COLO829 (cell line): ENCODE measurements at regions not wholly inside any gene's neighbourhood (a gene's known extent, or its start where the extent isn't known, plus 50 kb on each side); places are given as distances from the start of the nearest gene placed in this dataset.
A peak's percentile ranks its signal among the peaks of the same experiment; 100 is the strongest.

Experiments used
- DNase-seq: peaks from one replicate; pipeline ENCODE4 v3.0.0; 2012; ENCODE audit warnings: low spot score

DNA sequence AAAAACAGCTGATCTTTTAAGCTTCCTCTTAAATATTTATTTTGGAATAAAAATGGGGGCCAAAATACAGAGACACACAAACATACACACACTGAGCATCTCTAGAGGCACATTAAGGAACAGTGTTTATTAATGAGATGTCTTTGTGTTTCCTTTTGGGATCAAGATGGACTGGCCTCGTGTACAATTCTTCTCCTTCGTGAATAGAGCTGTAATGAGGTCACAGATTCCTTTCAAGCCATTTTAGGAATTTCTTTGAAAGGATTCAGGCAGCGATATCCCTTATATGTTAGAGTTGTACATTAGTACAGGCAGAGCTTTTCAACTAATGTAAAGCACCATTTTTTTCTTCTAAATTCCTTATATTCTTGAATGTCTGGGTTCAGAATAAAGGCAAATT, 295.7 kb downstream of the CHRM3 start:
- no peak for DNase-seq

DNA sequence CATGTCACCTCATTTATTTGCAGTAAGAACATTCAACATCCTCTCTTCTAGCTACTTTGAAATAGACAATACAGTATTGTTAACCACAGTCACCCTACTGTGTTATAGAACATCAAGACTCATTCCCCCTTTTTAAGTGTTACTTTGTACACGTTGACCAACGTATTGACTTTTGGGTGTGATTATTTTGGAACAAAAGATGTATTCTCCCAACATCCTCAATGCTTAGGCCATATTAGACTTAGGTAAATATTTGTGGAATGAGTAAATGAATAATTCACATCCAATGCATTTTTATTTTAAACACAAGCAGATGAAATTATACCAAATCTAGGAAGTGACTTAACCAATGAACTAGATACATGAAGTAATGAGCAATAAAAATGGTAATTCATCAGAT, 296.6 kb downstream of the CHRM3 start:
- DNase-seq, result no peak

DNA sequence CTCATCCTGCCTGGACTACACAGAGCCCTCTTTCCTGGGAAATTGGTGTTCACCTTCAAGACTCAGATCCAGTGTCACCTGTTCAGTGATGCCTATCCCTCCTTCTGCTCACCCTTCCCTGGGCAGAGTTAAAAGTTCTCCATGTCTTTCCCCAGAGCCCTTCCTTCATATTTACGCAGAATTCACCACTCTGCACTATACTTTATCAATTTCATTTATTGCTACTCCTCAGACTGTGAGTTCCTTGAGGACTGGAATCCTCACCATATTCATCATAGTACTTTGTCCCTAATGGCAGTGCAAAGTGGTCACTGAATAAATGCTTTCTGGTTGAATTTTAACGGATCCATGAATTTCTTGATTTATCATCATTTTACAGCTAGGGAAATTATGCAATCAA, 300.0 kb downstream of the CHRM3 start:
- no peak for DNase-seq

DNA sequence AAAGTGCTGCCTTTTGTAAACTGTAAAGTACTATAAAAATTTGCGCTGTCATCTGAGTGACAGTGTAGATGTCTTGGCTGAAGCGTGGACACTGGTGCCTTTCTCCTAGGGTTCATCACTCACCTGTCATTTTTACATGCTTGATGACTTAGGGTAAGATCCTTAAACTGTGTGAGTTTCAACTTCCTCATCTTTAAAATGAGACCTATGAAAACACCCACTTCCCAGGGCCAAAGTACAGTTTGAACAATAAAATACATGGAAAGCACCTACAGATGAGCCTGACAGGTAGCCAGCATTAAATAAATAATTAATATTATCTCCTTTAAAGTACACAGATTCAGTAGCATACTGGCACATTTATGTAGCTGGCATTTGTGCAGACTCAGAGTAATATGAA, 309.9 kb downstream of the CHRM3 start:
- DNase-seq, result no peak

DNA sequence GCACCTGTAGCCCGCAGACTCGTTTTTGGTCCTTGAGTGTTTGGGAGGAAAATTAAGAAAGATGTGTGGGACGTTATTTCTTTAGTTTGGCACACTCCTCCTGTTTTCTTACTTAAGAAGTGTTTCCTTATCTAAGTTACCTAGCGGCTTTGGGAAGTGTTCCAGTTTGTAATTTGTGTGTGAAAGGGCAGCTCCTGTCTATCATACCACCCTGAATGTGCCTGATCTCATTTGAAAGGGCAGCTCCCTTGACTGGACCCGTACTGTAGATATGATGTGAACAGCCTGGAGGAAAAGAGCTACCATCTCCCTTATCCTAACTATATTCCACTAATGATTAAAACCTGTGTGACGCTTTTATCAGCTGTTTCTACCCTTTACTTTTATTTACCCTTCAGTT, 314.3 kb downstream of the CHRM3 start:
- DNase-seq, result no peak

DNA sequence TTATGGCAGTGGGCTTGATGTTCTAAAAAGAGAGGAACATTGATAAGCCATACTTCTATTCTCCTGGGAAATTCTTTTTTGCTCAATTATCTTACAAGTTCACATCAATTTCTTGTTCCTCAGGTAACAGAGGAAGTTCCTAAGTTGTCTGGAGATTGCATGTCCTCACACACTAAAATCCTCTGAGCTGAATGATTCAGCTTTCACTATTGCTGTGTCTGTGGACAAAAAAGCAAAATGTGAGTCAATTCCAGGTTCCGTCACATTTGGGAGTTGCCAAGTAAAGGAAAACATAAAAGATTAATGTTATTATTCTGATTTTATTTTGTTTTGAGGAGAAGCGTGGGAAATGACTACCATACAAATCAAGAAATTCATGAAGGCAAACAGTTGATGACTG, 316.7 kb downstream of the CHRM3 start:
- DNase-seq, result no peak

DNA sequence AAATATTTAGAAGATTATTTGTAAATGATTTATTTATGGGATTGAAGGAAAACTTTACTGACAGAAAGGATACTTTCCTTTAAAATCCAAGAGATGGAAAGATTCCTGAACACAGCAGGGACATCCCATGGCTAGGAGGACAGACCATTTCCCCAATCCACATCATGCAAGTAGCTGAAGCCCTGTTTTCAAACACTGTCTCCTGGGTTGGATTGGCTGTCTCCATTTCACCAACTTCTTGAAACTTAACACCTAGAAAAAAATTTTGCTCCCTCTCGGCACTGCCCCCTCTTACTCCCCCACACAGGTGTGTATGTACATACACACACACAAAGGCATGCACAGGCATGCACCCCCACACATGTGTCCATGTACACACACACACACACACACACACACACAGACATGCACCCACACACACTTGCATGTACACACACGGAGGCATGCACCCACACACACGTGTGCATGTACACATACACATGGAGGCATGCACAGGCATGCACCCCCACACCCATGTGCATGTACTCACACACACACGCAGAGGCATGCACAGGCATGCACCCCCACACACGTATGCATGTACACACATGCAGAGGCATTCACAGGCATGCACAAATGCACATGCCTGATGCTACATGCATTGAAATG, 320.0 kb downstream of the CHRM3 start:
- no peak for DNase-seq

DNA sequence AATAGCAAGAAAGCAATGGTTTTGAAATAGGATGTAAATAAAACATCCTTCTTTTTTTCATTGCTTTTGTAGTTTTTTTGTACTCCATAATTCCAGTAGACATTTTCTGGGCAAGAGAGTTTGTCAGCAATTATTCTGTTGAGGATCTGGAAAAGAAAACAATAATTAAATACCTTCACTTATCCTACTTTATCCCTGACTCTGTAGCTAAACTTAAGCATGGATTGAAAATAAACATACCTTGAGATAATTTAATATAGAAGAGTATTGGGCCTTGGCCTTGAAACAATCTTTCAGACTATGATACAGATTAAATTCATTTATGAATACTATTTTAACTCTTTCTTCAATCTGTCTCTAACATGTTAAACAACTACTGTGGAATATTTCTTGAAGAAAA, 321.2 kb downstream of the CHRM3 start:
- DNase-seq, result no peak

DNA sequence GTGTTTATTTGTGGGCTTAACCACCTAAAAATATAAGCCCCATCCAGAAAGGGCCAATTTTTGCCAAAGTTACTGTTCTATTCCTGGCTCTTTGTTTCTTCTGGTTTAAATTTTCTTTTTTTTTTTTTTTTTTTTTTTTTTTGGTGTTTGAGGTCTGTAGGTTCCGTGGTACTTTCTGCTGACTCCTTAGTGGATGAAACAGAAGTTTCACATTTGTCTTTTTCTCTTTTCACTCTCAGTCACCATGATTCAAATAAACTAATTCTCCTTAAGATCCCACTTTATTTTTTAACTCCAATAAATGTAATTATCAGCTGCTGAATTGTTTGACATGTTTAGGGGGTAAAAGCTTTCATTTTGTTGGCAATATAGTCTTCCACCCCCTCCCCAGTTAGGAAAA, 322.3 kb downstream of the CHRM3 start:
- DNase-seq, result no peak

DNA sequence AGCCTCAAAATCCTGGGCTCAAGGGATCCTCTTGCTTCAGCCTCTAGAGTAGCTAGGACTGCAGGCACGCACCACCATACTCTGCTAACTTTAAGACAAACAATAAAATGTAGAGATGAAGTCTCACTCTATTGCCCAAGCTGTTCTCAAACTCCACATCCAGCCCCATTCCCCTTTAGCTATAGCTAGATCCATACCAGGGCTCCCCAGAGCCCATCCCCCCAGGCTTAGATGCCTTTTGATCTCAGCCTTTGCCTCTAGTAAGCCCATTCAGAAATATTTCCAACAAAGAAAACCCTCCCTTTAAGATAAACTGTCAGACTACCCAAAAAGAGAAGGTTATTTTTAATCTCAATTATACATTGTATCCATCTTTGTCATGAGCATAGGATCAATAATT, 325.4 kb downstream of the CHRM3 start:
- DNase-seq, result no peak

DNA sequence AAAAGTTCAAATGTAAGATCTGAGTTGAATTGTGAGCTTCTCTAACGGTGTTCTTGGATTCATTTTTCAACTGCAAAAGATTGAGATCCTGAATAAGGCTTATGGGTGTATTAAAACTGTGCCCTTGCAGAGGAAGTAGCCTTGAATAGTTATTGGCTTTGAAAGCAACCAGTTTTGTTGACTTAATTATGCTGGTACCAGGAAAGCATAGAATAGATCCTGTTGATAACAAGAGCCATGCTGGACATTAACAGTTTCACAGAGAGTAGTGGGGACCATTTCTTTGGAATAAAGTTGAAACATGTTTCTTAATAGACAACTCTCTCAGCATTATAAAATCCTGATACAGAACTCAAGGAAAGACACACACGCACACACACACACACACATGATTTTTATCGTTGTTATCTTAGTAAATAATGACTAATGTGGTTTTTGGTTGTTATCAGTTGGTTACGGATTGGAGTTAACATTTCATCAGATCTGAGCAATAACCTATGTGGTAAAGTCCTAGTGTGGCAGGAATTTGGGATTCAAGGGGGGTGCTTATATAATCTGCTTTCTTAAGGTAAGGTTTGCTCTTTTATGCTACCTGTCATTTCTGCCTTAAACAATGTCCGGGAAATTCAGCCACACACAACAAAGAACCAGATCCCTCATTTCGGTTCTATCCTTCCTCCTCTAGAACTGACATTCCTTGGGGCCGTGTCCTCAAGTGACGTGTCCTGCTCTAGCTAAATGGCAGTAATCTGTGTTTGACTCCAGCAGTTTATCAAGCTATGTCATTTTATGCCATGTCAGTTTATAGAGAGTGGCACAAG, 330.9 kb downstream of the CHRM3 start:
- DNase-seq, result no peak

DNA sequence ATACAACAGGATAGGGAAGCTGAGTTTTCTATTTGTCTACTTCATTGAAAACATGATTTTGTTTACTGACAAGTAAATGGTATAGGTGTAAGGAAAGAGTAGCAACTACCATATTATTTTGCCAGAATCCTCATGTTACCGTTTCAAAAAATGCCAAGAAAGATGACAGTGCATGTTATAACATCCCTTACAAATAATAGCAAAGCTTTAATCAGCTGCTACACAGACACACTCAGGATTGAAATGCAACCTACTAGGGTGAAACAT, 331.5 kb downstream of the CHRM3 start:
- DNase-seq, result no peak

DNA sequence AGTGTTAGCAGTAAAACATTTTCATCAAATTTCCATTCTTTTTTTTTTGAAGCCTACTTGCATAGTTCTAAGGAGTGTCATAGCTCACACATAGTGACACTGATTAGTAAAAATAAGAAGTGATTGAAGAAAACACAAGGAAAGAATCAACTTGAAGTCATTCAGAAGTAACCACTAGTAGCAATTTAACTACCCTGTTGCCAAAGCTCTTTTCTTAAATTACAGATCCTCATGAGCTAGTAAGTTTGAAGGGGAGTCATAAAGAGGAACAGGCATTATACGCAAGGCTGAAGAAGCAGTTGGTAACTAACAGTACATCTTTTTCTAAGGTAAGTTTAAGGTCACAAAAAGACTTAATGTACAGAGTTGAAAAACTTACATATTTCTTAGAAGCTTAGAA, 332.2 kb downstream of the CHRM3 start:
- DNase-seq, result no peak

DNA sequence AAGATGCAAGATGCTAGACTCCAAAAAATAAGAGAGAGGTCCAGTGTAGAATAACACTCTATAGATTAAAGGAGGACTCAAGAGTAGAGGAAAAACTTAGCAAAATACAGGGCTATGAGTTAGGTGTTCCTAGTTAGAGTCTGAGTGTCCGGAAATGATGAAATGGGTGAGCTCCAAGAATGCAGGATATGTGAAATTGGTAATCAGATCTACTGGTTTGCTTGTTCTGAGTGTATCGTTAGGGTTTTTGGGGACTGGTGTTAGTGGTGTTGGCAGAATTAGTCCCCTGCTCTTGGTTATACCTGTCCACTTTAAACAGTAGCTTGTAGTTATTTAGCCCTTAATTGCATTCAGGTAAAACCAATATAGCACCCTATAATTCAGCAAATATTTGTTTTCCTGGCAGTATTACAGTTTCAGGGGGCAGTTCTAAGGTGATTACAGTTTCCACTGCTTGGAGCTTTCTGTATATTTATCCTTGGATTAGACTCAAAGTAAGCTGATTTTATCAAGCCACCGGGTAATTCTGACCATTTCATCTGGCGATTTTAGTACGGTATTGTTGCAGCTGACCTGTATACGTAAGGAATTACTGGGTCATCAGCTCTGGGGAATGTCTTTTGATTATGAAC, 332.7 kb downstream of the CHRM3 start:
- DNase-seq, result no peak

DNA sequence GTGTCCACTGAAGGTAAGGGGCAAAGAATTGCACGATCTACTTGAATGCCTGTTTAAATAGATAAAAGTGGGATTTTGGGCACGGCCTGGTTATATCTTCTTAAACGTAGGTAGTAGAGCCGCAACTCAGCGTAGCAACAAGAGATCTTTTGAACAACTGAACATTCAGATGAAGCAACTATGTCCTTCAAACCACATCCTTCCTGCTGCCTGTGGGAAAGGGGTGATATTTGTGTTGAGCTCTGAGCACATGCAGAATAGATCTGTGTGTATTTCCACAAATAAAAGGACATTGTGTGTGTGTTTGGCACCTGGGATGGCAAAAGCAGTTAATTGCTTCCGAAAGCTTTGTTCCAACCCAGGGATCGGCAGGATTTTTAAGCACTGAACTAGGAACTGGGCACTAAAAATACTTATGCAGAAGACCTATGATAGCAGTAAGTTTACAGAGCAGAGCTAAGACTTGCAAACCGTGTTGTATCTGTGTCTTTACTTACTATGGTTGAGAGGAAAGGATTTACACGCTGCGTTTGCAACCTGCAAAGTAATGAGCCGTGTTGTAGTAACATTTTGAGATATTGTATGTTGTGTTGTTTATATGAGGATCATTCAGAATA, 333.4 kb downstream of the CHRM3 start:
- DNase-seq, result peak; percentile 74

DNA sequence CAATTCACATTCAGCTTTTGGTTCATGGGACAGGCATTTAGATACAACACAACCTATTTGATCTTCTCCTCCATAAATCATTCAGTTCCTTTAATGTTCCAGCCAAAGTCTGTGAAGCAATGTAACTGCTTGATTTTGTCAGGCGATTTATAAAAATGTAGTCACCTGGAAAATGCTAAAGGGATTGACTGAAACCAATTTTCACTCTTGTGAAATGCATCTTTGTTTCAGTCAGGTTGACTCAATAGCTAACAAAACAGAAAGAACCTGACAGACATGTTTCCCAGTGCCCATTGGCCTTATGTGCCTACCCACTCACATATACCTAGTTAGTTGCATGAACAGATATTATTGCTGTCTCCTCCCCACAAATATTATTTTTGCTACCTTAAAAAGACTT, 335.7 kb downstream of the CHRM3 start:
- DNase-seq, result no peak

DNA sequence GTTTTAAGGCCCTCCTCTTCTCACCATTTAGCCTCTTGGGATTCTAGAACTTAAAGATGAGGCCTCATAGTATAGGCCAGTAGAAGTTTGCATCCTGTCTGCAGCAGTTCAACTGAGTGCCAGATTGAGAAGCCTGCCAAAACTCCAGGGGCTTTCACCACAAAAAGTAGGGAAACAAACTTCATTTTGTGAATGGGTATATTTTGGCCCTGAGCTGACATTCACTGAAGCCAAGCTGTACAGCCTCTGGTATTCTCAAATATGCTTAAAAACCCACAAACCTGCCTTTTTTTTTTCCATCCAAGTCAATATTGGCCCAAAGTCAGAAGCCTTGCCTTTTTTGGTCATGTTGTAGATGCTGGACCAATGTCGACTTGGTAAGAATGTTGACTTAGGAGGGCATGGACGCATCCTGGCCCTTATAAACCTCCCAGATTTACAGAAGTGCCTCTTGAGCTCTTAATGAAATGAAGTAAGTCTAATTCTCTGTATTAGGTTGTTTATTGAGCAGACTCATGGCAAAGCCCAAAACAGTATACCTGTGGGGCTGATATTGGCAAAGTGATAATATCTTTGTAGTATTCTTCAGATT, 337.5 kb downstream of the CHRM3 start:
- no peak for DNase-seq

DNA sequence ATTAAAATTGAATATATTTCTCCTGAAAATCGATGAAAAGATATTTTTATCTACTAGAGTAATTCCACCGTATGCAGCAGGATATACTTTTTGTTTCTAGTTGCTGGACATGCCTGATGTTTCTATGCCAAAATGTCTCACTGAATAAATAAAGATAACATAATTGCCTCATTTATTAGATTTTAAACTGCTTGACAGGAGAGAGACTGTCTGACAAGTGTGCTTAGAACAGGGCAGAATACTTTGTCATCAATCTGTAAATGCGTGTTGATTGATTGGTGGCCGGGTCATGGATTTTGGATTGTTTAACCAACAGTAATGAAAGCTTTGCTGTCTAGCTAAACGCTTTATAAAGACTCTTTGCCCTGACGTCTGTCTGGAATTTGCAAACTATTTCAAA, 339.0 kb downstream of the CHRM3 start:
- DNase-seq, result no peak

DNA sequence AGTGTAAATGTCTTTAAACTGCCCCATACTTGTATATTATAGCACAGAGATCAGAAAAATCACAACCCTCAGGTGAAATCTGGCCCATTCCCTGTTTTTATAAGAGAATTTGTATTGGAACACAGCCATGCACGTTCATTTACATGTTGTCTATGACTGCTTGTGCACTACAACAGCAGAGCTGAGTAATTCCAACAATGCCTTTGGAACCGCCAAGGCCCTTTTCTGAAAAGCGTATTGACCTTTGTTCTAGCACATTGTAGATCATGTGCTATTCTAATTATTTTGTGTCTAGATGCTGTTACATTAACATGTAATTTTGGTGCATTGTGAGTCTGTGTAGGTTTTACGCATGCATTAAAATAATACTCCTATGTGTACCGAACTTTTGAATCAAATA, 339.6 kb downstream of the CHRM3 start:
- DNase-seq, result no peak

DNA sequence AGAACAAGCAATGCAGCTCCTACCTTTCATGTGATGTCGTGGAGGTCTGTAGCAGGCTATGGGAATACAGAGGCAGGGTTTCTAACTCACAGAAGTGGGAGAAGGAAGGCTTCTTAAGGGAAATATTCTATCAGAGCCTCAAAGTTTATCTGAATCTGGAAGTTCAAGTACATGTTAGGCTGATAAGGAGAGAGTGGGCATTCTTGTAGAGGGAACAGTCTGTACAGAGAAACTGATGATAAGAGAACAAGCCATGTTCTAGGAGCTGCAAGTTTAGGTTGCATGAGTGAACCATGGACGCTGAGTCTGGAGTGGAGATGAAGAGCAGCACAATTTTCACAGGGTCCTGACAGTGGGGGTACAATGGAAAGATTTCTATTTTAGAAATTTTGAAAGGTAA, 344.0 kb downstream of the CHRM3 start:
- no peak for DNase-seq

DNA sequence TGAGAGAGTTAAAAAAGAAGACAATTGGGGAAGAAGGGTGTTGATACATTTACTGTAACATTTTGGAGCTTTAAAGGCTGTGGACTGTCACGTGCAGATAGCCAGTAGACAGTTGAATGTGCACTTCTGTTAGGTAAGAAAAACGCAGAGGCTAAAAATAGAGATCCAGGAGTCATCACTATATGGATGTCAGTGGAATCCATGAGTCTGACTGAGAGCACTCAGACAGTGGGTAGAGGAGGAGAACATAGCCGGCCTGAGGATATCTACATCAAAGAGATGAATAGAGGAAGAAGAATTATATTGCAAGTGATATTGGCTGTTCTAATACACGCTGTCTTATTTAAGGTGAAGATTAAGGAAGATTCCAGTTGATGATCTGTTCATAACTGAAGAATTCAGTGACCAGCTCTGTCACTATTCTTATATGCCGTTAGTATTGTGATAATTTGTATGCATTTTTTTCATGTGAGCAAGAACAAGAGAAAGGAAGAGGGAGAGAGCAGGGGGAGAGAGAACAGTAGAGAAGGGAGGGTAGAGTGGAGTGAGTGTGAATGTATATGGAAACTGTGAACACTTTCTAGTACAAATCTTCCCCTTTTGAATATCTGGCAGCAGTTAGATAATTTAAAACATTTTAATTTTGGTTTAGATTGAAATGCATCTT, 344.8 kb downstream of the CHRM3 start:
- no peak for DNase-seq

DNA sequence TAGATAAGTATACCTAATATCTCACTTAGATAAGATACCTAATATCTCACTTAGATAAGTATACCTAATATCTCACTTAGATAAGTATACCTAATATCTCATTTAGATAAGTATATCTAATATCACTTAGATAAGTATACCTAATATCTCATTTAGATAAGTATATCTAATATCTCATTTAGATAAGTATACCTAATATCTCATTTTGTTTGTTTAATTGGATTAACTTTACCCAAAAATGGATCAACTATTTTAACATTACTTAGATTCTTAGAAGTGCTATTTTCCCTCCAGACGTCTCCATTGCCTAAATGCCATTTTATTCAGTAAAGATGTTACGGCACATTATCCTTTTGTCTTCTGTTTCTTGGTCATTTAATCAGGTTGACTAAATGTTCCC, 346.4 kb downstream of the CHRM3 start:
- DNase-seq, result no peak
